Peyer's patch (tissue), 4 donors: ENCODE measurements at regions not wholly inside any gene's neighbourhood (a gene's known extent, or its start where the extent isn't known, plus 50 kb on each side); places are given as distances from the start of the nearest gene placed in this dataset.

ENCODE experiments used
- CTCF ChIP-seq, 6 experiments: fragments of 450-650 bp in 4 of 6; fragments of 200-600 bp in 2 of 6; sonication (generic) in 1 of 6; IDR thresholded peaks; one replicate each; pipeline ENCODE4 v1.5.1; 2017 to 2019; ENCODE audit warnings: antibody characterized with exemption in 6 of 6, mild to moderate bottlenecking in 3 of 6, moderate library complexity in 1 of 6
- POLR2A ChIP-seq, 2 donors: fragments of 450-650 bp; IDR thresholded peaks; one replicate each; pipeline ENCODE4 v1.5.1; 2017; ENCODE audit warnings: antibody characterized with exemption in 2 of 2, mild to moderate bottlenecking in 2 of 2, moderate library complexity in 2 of 2

- TF ChIP-seq CTCF (IDR thresholded peaks at IDR 0.05), result no peak
- no peak for TF ChIP-seq POLR2A (IDR thresholded peaks at IDR 0.05)
Measured at GRCh38 chr16:22728167-22728836, 85.7 kb upstream of the HS3ST2 start.
